Activated naive CD4-positive, alpha-beta T cell treated with anti-CD3 and anti-CD28 coated beads, Interleukin-2, amount 10 ng/mL, durations not matched to agents 7 days and 5 days (primary cell): ENCODE measurements at regions not wholly inside any gene's neighbourhood (a gene's known extent, or its start where the extent isn't known, plus 50 kb on each side); places are given as distances from the start of the nearest gene placed in this dataset.
"Not testable (repeated sequence)": the region's sequence is repeated elsewhere in the genome, so short reads cannot be mapped to it uniquely, and the experiment has no call there.

Experiments used
- CTCF ChIA-PET: fragments of 350-600 bp; sonication (Branson Sonifier 250); formaldehyde crosslinking; loops from one replicate; lab custom pipeline; 2021; ENCODE audit warnings: antibody characterized with exemption; lab: Charles Lee
- DNase-seq: peaks from one replicate; pipeline ENCODE4 v3.0.0-alpha.2; 2020
- H3K27ac Mint-ChIP-seq: one replicate; pipeline ENCODE4 v1.8.0; 2021; ENCODE audit warnings: mild to moderate bottlenecking, moderate library complexity, mixed read lengths
- H3K27me3 Mint-ChIP-seq: one replicate; pipeline ENCODE4 v1.8.0; 2021; ENCODE audit warnings: mild to moderate bottlenecking, mixed read lengths
- H3K36me3 Mint-ChIP-seq: one replicate; pipeline ENCODE4 v1.8.0; 2021; ENCODE audit warnings: mixed read lengths
- H3K4me1 Mint-ChIP-seq: one replicate; pipeline ENCODE4 v1.8.0; 2021; ENCODE audit warnings: mixed read lengths
- H3K4me3 Mint-ChIP-seq: one replicate; pipeline ENCODE4 v1.8.0; 2021; ENCODE audit warnings: mild to moderate bottlenecking, moderate library complexity, mixed read lengths
- H3K9me3 Mint-ChIP-seq: one replicate; pipeline ENCODE4 v1.8.0; 2021; ENCODE audit warnings: mixed read lengths

DNA sequence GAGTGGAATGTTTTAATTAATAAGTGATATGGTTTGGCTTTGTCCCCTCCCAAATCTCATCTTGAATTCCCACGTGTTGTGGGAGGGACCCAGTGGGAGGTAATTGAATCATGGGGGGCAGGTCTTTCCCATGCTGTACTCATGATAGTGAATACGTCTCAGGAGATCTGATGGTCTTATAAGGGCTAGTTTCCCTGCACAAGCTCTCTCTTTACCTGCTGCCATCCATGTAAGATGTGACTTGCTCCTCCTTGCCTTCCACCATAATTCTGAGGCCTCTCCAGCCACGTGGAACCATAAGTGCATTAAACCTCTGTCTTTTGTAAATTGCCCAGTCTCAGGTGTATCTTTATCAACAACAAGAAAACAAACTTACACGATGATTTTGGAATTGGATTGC is 734.5 kb upstream of the BCHE start:
- H3K27me3 Mint-ChIP-seq, H3K4me3 Mint-ChIP-seq: not testable (repeated sequence)

DNA sequence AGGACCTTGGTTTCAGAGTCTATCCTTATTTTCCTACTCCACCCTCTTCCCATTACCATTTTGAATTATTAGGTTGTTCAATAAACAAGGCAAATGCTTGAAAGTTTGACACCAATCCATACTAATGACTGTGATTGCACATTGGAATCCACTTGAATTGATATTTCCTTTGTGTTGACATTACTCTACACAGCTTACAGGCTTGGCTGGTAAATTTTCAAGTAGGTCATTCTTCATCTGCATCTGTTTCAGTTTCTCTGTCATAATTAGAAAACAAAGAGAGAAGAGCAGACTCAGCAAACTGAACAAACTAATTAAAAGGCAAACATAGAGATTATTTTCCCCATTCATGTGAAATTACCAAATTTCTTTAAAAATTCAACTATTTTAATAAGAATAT is 732.9 kb upstream of the BCHE start:
- H3K27ac Mint-ChIP-seq = no peak overlapping the region
- H3K9me3 Mint-ChIP-seq = peaks cover 7% of the 10 kb centered on the region
- CTCF ChIA-PET = no interaction called here
- H3K27me3 Mint-ChIP-seq = no peaks in the 10 kb centered on the region
- no peaks in the 10 kb centered on the region for H3K4me1 Mint-ChIP-seq
- DNase-seq = no peak
- no peaks in the 10 kb centered on the region for H3K36me3 Mint-ChIP-seq
- H3K4me3 Mint-ChIP-seq = no peak overlapping the region

More for the DNA sequence above, 734.5 kb upstream of the BCHE start:
- H3K36me3 Mint-ChIP-seq, CTCF ChIA-PET, H3K27ac Mint-ChIP-seq, H3K9me3 Mint-ChIP-seq, DNase-seq, H3K4me1 Mint-ChIP-seq: not testable (repeated sequence)

DNA sequence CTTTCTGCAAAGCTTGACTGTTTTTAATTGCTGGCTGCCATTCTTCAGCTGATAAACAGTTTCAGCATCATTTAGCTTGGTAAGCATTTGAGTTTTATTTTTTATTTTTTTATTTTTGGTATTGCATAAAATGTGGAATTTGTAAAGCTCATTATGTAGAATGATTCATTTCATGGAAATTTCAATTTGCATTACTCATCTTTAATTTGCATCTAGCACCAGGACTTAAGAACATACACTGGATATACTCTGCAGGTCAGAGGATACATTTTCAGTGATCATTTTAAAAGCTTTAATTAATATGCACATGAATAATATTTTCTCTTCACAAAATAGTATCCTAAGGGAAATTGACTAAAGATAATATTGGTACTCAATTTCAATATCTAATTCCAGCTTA is 732.4 kb upstream of the BCHE start:
- no peak for DNase-seq
- Mint-ChIP-seq H3K36me3 (no peaks in the 10 kb centered on the region), H3K4me3 (no peak overlapping the region), H3K27ac (no peak overlapping the region), H3K9me3 (peaks cover 7% of the 10 kb centered on the region), H3K4me1 (no peaks in the 10 kb centered on the region), H3K27me3 (no peaks in the 10 kb centered on the region)
- CTCF ChIA-PET = no interaction called here

DNA sequence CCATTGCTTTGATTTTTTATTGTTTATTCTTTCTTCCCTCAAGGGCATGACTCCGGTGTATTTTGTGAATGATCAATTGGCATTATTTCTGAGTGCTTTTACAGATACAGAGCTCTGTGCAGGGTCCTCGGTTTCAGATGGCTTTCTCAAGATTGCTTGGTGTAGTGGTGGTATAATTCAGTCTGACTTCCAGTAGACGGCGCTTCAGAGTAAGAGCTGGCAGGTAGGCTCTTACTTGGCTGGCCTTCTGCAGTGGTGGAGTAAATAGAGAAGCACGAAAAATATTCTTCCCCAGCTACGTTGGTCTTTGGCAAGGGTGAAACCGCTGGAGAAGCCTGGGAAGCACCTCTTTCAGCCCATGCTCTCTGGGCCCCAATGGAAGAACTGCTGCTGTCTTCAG is 723.0 kb upstream of the BCHE start:
- H3K9me3 Mint-ChIP-seq = peaks cover 22% of the 10 kb centered on the region
- H3K36me3 Mint-ChIP-seq = no peaks in the 10 kb centered on the region
- H3K4me1 Mint-ChIP-seq = no peaks in the 10 kb centered on the region
- no peaks in the 10 kb centered on the region for H3K27me3 Mint-ChIP-seq
- no peak for DNase-seq
- H3K4me3 Mint-ChIP-seq = no peak overlapping the region
- CTCF ChIA-PET = no interaction called here
- no peak overlapping the region for H3K27ac Mint-ChIP-seq

DNA sequence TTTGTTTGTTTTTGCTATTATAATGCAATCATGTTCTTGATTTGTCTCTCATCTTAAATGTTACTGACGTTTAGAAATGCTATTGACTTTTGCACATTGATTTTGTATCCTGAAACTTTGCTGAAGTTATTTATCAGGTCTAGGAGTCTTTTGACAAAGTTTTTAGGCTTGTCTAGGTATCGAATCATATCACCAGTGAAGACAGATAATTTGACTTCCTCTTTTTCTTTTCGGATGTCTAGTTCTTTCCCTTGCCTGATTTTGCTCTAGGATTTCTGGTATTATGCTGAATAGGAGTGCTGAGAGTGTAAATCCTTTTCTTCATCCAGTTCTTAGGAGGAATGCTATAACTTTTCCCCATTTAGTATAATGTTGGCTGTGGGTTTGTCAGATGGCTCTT is 719.7 kb upstream of the BCHE start:
- peaks cover 26% of the 10 kb centered on the region for H3K9me3 Mint-ChIP-seq
- no peak overlapping the region for H3K4me3 Mint-ChIP-seq
- H3K27ac Mint-ChIP-seq = no peak overlapping the region

DNA sequence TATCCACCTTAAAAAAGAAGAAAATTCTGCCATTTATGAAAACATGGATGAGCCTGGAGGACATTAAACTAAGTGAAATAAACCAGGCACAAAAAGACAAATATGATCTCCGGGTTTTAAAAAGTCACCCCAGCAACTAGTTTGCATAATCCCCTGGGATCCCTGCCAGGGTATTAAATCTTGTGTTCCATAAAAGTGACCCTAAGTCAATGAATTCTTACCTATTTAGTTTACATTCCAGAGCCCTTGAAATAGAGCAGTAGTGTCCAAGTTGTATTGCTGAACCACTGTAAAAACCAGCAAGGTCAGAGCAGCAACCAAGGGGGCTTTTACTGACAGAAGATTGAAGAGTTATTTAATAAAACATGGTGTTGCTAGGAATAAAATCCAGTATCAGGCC is 716.8 kb upstream of the BCHE start:
- Mint-ChIP-seq H3K36me3 (no peaks in the 10 kb centered on the region), H3K4me1 (no peaks in the 10 kb centered on the region), H3K27ac (no peak overlapping the region), H3K9me3 (peaks cover 16% of the 10 kb centered on the region), H3K27me3 (no peaks in the 10 kb centered on the region), H3K4me3 (no peak overlapping the region)
- DNase-seq = no peak
- CTCF ChIA-PET = no interaction called here

More for the DNA sequence above, 719.7 kb upstream of the BCHE start:
- CTCF ChIA-PET = no interaction called here
- Mint-ChIP-seq H3K36me3 (no peaks in the 10 kb centered on the region), H3K4me1 (no peaks in the 10 kb centered on the region), H3K27me3 (no peaks in the 10 kb centered on the region)
- DNase-seq = no peak

DNA sequence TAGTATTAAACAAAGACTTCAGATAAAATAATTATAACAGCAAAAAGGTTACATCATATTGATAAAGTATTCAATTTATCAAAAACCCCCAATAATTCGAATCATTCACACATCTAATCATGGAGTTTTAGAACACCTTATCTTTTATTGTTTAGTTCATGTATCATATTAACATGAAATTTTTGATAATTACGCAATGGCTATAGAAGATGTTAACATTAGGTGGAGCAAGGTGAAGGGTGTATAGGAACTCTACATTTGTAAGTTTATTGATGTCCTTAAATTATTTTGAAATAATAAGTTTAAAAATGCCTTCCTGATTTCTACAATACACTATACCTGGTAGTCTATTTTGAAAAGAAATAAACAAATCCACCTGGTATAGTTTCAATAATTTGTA is 696.5 kb upstream of the BCHE start:
- CTCF ChIA-PET = no interaction called here
- Mint-ChIP-seq H3K9me3 (peaks cover 21% of the 10 kb centered on the region), H3K4me1 (no peaks in the 10 kb centered on the region), H3K27ac (no peak overlapping the region), H3K36me3 (no peaks in the 10 kb centered on the region), H3K4me3 (no peak overlapping the region), H3K27me3 (no peaks in the 10 kb centered on the region)
- no peak for DNase-seq

DNA sequence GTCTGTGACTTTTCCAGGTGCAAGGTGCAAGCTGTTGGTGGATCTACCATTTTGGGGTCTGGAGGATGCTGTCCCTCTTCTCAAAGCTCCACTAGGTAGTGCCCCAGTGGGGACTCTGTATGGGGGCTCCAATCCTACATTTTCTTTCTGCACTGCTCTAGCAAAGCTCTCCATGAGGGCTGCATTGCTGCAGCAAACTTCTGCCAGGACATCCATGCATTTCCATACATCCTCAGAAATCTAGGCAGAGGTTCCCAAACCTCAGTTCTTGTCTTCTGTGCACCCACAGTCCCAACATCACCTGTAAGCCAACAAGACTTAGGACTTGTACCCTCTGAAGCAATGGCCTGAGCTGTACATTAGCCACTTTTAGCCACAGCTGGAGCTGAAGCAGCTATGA is 694.5 kb upstream of the BCHE start:
- Mint-ChIP-seq H3K9me3 (peaks cover 18% of the 10 kb centered on the region), H3K4me3 (no peak overlapping the region), H3K27ac (no peak overlapping the region), H3K27me3 (no peaks in the 10 kb centered on the region), H3K36me3 (no peaks in the 10 kb centered on the region), H3K4me1 (no peaks in the 10 kb centered on the region)
- CTCF ChIA-PET = no interaction called here
- DNase-seq = no peak

DNA sequence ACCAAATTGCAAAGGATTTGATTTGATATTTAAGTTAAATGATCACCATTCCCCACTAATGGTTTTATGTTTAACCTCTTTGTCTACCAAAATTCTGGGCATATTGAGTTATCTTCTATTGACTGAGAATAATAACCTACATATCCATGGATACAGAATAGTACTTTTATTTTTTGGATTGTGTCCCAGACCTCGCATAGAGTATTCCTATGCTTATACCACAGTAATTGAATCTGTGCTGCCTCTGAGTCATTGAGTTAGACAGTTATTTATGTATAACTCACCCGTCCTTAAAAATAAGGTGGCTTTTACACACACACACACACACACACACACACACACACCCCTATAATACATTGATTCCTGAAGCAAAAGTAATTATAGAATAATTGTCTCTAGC is 690.1 kb upstream of the BCHE start:
- Mint-ChIP-seq H3K36me3 (no peaks in the 10 kb centered on the region), H3K4me3 (no peak overlapping the region), H3K27me3 (no peaks in the 10 kb centered on the region), H3K9me3 (peaks cover 11% of the 10 kb centered on the region), H3K4me1 (no peaks in the 10 kb centered on the region), H3K27ac (no peak overlapping the region)
- CTCF ChIA-PET = no interaction called here
- DNase-seq = no peak

DNA sequence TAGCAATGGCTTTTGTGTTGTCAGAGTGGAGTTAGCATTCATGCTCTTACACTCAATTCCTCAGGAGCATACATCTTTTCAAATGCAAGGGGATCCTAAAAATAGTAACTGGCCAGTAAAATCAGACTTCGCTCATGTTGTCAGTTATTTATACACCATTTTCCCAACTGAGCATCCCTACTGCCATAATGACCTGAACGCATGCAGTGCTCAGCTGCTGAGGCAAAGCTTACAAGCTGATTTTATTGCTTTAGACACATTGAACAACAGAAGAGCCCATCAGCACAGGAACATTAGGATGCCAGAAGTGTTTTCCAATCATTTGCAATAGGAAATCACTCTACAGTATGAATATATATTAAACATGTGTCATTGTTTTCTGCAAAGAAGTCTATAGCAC is 689.7 kb upstream of the BCHE start:
- CTCF ChIA-PET = no interaction called here
- peaks cover 8% of the 10 kb centered on the region for H3K9me3 Mint-ChIP-seq
- H3K27me3 Mint-ChIP-seq = no peaks in the 10 kb centered on the region
- H3K4me1 Mint-ChIP-seq = no peaks in the 10 kb centered on the region
- H3K36me3 Mint-ChIP-seq = no peaks in the 10 kb centered on the region
- no peak overlapping the region for H3K27ac Mint-ChIP-seq
- DNase-seq = no peak
- H3K4me3 Mint-ChIP-seq = no peak overlapping the region

DNA sequence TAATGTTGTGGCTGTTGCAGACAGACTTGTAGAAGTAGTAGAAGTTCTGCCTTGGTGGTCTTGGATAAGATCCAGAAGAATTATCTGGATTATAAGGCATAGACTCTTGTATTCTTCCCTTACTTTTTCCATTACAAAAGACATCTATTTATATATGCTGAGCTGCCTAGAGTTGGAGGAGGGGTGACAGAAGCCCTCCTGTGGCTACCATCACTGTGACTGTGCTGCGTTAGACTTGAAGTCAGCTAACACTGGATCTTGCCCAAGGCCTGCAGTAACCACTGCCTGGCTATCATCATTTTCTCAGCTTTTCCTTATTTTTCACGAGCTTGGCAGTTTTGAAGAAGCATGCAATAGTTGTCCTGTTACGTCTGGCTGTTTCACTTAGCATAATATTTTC is 684.8 kb upstream of the BCHE start:
- CTCF ChIA-PET = no interaction called here
- no peaks in the 10 kb centered on the region for H3K4me1 Mint-ChIP-seq
- peaks cover 11% of the 10 kb centered on the region for H3K9me3 Mint-ChIP-seq
- no peak for DNase-seq
- H3K27ac Mint-ChIP-seq = no peak overlapping the region
- no peak overlapping the region for H3K4me3 Mint-ChIP-seq
- no peaks in the 10 kb centered on the region for H3K27me3 Mint-ChIP-seq
- no peaks in the 10 kb centered on the region for H3K36me3 Mint-ChIP-seq

DNA sequence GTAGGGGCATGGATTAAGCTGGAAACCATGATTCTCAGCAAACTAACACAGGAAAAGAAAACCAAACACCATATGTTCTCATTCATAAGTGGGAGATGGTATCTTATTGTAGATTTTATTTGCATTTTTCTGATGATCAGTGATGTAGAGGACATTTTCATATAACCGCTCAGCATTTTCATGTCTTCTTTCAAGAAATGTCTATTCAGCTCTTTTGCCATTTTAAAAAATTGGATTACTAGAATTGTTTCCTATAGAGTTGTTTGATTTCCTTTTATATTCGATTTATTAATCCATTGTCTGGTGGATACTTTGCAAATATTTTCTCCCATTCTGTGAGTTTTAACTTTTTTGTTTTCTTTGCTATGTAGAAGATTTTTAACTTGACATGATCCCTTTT is 682.2 kb upstream of the BCHE start:
- H3K27ac Mint-ChIP-seq = no peak overlapping the region

DNA sequence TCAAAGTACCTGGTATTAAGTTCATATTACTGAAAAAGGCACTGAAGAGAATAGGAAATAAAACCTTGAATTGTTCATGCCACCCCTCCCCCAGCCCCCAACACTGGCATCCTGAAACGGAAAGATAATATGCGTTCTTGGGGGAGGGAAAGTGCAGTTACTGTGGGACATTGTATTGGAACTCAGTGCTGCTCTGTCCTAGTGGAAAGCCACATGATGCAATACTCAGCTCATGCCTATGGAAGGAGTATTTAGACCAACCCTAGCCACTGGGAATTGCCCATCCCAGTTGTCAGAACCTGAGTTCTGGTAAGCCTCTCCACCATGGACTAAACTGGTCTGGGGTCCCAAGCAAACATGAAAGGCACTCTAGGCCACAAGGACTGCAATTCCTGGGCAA is 680.8 kb upstream of the BCHE start:
- CTCF ChIA-PET = no interaction called here
- peaks cover 23% of the 10 kb centered on the region for H3K9me3 Mint-ChIP-seq
- no peak for DNase-seq
- H3K4me3 Mint-ChIP-seq = no peak overlapping the region
- H3K27ac Mint-ChIP-seq = no peak overlapping the region
- no peaks in the 10 kb centered on the region for H3K4me1 Mint-ChIP-seq
- no peaks in the 10 kb centered on the region for H3K27me3 Mint-ChIP-seq
- no peaks in the 10 kb centered on the region for H3K36me3 Mint-ChIP-seq

More for the DNA sequence above, 682.2 kb upstream of the BCHE start:
- Mint-ChIP-seq H3K4me3 (no peak overlapping the region), H3K27me3 (no peaks in the 10 kb centered on the region), H3K4me1 (no peaks in the 10 kb centered on the region), H3K36me3 (no peaks in the 10 kb centered on the region), H3K9me3 (peaks cover 18% of the 10 kb centered on the region)
- no peak for DNase-seq
- CTCF ChIA-PET = no interaction called here

DNA sequence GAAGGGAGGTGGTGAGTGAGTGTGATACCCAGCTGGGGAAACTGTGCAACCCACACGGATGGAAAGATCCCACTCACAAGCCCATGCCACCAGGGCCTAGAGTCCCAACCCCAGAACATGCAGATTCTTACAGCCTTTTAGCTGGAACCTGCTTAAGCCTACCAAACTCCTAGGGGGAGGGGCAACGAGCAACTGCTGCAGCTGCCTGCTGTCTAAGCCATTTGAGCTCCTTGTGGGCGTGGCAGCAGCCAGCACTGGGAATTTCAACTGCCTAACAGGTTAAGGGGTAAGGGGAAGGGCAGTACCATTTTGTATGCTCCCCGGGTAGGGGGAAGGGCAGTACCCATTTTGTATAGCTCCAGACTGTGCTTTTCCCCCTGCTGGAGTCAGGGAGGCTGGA is 673.2 kb upstream of the BCHE start:
- H3K4me1 Mint-ChIP-seq = no peaks in the 10 kb centered on the region
- no peaks in the 10 kb centered on the region for H3K27me3 Mint-ChIP-seq
- DNase-seq = no peak
- H3K36me3 Mint-ChIP-seq = no peaks in the 10 kb centered on the region
- H3K9me3 Mint-ChIP-seq = peaks cover 29% of the 10 kb centered on the region
- no peak overlapping the region for H3K27ac Mint-ChIP-seq
- CTCF ChIA-PET = no interaction called here
- H3K4me3 Mint-ChIP-seq = no peak overlapping the region

DNA sequence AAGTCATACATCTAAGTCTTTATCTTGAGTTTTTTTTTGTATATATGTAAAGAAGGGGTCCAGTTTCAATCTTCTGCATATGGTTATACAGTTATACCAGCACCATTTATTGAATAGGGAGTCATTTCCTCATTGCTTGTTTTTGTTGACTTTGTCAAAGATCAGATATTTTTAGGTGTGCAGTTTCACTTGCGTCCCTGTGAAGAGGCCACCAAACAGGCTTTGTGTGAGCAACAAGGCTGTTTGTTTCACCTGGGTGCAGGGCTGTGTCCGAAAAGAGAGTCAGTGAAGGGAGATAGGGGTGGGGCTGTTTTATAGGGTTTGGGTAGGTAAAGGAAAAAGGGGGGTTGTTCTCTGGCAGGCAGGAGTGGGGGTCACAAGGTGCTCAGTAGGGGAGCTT is 663.2 kb upstream of the BCHE start:
- peaks cover 43% of the 10 kb centered on the region for H3K9me3 Mint-ChIP-seq
- CTCF ChIA-PET, H3K36me3 Mint-ChIP-seq, H3K4me3 Mint-ChIP-seq, H3K4me1 Mint-ChIP-seq, H3K27ac Mint-ChIP-seq, DNase-seq, H3K27me3 Mint-ChIP-seq: not testable (repeated sequence)

DNA sequence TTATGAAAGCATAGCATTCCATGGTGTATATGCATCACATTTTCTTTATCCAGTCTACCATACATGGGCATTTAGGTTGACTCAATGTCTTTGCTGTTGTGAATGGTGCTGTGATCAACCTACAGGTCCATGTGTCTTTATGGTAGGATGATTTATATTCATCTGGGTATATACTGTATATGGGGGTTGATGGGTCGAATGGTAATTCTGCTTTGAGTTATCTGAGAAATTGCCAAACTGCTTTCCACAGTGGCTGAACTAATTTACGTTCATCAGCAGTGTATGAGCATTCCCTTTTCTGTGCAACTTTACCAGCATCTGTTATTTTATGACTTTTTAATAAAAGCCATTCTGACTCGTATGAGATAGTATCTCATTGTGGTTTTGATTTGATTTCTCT is 662.4 kb upstream of the BCHE start:
- Mint-ChIP-seq H3K4me1 (no peaks in the 10 kb centered on the region), H3K4me3 (no peak overlapping the region), H3K27me3 (no peaks in the 10 kb centered on the region), H3K36me3 (no peaks in the 10 kb centered on the region), H3K27ac (no peak overlapping the region), H3K9me3 (peaks cover 38% of the 10 kb centered on the region)
- DNase-seq = no peak
- CTCF ChIA-PET = no interaction called here
